ENCODE measurements at regions not wholly inside any gene's neighbourhood (a gene's known extent, or its start where the extent isn't known, plus 50 kb on each side); places are given as distances from the start of the nearest gene placed in this dataset.

- peak; percentile 82 for DNase-seq
- H3K79me2 ChIP-seq (ENCODE audit: insufficient read depth): no peaks in the 10 kb centered on the region
- peak overlapping the region; percentile 51 for H3K4me2 ChIP-seq
- H3K9ac ChIP-seq: no peak overlapping the region
- 41% methylated on average over 8 of the region's 8 CpGs for WGBS (ENCODE audit: low lambda C conversion rate)
- H3K27ac ChIP-seq (ENCODE audit: low read depth in 2 of 2, low read length in 1 of 2): peak overlapping the region in 1 of 2 experiments; percentile 97; a peak in 3 of 4 replicates
- peaks cover 6 to 45% of the 10 kb centered on the region in 2 experiments; a peak in 3 of 4 replicates for H3K4me1 ChIP-seq (ENCODE audit: control insufficient read depth in 1 of 2, insufficient read depth in 2 of 2, low read depth in 1 of 2, low read length in 1 of 2)
- ChIA-PET POLR2A (no interaction called here), CTCF (interaction anchor here (1.3 kb wide), 1 partner anchor 76 kb away, joined by 4 read pairs; no protein-coding TSS in a partner anchor)
- H3K27me3 ChIP-seq (ENCODE audit: insufficient read depth): no peaks in the 10 kb centered on the region
- no peak overlapping the region for H3K4me3 ChIP-seq (ENCODE audit: low read depth in 2 of 2, low read length in 1 of 2)
- H3K9me2 ChIP-seq: no peaks in the 10 kb centered on the region
- no peaks in the 10 kb centered on the region for H3K9me3 ChIP-seq
- no peaks in the 10 kb centered on the region for H4K20me1 ChIP-seq (ENCODE audit: insufficient read depth)
- 0 out of 2 replicates have a peak overlapping the region, but pooled peaks have one; percentile 4 for H2AFZ ChIP-seq (ENCODE audit: low read depth)
- H3K36me3 ChIP-seq (replicated peaks in 1 of 2; ENCODE audit: control insufficient read depth in 1 of 2, insufficient read depth in 2 of 2, low read length in 1 of 2): no peaks in the 10 kb centered on the region
- no peaks in the 10 kb centered on the region for H3F3A ChIP-seq (replicated peaks; ENCODE audit: insufficient read depth)
- peak; percentile 38; the same call in 1 of the 2 replicates for TF ChIP-seq NFIC (IDR thresholded peaks at IDR 0.05; ENCODE audit: borderline replicate concordance)
- TF ChIP-seq JUND (IDR thresholded peaks at IDR 0.05): no peak
- peak; percentile 96 for TF ChIP-seq MXI1 (IDR thresholded peaks at IDR 0.05; ENCODE audit: low read depth, low read length)
- TF ChIP-seq REST (IDR thresholded peaks at IDR 0.05; ENCODE audit: low read depth, low read length): no peak
- no peak for TF ChIP-seq FOXJ3 (CRISPR knock-in tag; IDR thresholded peaks at IDR 0.05)
- TF ChIP-seq RCOR1 (IDR thresholded peaks at IDR 0.05; ENCODE audit: low read length): peak; percentile 75; the same call in 1 of the 2 replicates
- peak; percentile 66 to 95; a peak in 2 of 4 replicates for TF ChIP-seq EP300 (IDR thresholded peaks at IDR 0.05; ENCODE audit: borderline replicate concordance in 1 of 2, low read depth in 1 of 2, low read length in 1 of 2)
- peak; percentile 100 for TF ChIP-seq RFX5 (IDR thresholded peaks at IDR 0.05; ENCODE audit: low read length)
- TF ChIP-seq TEAD4 (IDR thresholded peaks at IDR 0.05; ENCODE audit: borderline replicate concordance, insufficient read depth): no peak
- no peak for TF ChIP-seq CTCF (IDR thresholded peaks at IDR 0.05)
- no peak for TF ChIP-seq GABPA (IDR thresholded peaks at IDR 0.05; ENCODE audit: low read depth)
- no peak for TF ChIP-seq EZH2phosphoT487 (IDR thresholded peaks at IDR 0.05; ENCODE audit: borderline replicate concordance, low read depth)
- TF ChIP-seq SIN3A (IDR thresholded peaks at IDR 0.05; ENCODE audit: borderline replicate concordance, low read depth, low read length): peak; percentile 46; the same call in 1 of the 2 replicates
- TF ChIP-seq TCF12 (IDR thresholded peaks at IDR 0.05): peak; percentile 76
- TF ChIP-seq FOXM1 (IDR thresholded peaks at IDR 0.05; ENCODE audit: low read depth): no peak
- 0 out of 2 replicates have a peak, but pooled peaks have one; percentile 18 for TF ChIP-seq POLR2AphosphoS5 (IDR thresholded peaks at IDR 0.05; ENCODE audit: low read depth, low read length)
- TF ChIP-seq ZBTB33 (IDR thresholded peaks at IDR 0.05; ENCODE audit: borderline replicate concordance, low read depth): no peak
- TF ChIP-seq CHD2 (IDR thresholded peaks at IDR 0.05; ENCODE audit: low read length, partially characterized antibody): peak; percentile 37
- no peak for TF ChIP-seq YY1 (IDR thresholded peaks at IDR 0.05; ENCODE audit: low read depth)
- no peak for TF ChIP-seq IRF3 (IDR thresholded peaks at IDR 0.05; ENCODE audit: low read depth, low read length)
- no peak for TF ChIP-seq ELF1 (IDR thresholded peaks at IDR 0.05)
- TF ChIP-seq GATA2 (CRISPR knock-in tag; IDR thresholded peaks at IDR 0.05): no peak
- no peak for TF ChIP-seq TAF1 (IDR thresholded peaks at IDR 0.05; ENCODE audit: borderline replicate concordance, low read depth, low read length)
- no peak for TF ChIP-seq MEF2A (IDR thresholded peaks at IDR 0.05; ENCODE audit: borderline replicate concordance, low read depth)
- TF ChIP-seq NRF1 (IDR thresholded peaks at IDR 0.05; ENCODE audit: low read depth, low read length): no peak
Observed at GRCh38 chr2:217434180-217434975, 568.4 kb downstream of the TNS1 start.
